ENCODE measurements at regions not wholly inside any gene's neighbourhood (a gene's known extent, or its start where the extent isn't known, plus 50 kb on each side); places are given as distances from the start of the nearest gene placed in this dataset.
"Not testable (repeated sequence)": the region's sequence is repeated elsewhere in the genome, so short reads cannot be mapped to it uniquely, and the experiment has no call there.

DNA sequence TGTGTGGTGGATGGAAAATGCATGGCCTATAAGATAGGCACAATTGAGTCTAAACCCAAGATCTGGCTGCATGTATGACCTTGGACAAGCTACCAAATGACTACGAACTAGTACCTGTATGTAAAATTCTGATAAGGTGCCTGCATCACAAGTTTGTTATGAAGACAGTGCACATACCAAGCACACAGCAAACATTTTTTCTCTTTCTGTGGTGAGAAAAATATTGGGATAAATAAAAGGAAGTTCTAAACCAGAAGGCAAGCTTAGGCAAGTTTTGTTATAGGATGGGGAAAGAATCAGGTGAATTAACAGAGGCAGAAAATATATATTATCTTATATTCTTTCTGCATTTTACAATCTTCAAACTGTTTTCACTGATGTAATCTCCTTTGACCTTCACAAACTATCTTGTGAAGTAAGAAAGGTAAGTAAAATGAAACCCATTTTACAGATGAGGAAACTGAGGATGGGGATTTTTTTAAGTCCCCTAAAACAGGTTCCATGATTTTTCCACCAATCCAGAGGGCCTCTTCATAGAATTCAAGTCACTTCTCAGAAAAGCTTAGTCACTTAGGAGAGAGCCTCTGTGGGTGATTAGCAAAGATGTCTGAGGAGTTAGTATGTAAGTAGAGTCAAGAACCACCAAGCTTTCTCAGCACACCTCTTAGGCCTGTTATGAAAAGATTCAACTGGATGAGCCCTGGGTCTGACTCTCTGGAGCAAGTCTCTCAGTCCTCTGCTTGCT, 132.0 kb upstream of the RAP1B start:
- no peak for DNase-seq (ENCODE audit: low read depth)

DNA sequence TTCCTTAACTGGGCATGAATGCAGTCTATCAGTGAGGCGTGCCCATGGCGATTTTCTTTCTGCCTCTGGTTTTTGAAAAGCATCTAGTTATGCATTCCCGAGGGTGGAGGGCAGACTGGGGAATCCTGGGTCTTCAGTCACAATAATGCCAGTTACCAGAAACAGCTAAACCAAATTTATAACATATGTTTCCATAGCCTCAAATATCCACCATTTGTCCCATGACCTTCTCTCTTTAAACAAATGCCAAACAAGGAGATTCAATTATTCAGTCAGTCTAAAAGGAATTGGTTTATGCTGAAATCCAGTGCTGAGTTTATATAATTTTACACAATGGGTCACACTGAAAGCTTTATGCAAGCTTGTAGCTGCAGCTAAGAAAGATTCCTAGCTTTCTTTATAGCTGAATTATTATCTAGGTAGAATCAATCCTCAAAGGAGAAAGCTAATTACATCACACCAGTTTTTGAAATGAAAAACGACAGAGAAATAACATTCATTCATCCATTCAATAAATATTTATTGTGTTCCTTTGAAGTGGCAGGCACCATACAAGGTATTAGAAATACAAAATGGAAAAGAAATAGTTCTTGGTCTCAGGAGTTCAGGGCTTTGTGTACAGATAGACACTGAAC, 131.3 kb upstream of the RAP1B start:
- DNase-seq (ENCODE audit: low read depth) = no peak

DNA sequence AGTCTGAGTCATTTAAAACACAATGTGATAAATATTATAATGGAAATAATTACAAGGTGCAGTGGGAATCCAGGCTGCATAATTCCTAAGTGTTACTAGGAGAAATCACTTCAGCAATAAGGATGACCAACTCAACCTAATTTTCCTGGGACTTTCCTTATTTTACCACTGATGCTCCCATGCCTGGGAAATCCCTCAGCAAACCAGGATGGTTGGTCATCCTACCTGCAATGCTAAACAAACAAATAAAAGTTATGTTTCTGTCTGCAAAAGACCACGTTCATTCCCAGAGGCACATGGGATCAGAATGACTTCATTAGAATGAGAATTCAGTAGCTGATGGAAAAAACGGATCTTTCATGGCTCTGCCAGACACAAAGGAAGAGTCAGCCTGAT, 130.8 kb upstream of the RAP1B start:
- DNase-seq (ENCODE audit: low read depth) = no peak

DNA sequence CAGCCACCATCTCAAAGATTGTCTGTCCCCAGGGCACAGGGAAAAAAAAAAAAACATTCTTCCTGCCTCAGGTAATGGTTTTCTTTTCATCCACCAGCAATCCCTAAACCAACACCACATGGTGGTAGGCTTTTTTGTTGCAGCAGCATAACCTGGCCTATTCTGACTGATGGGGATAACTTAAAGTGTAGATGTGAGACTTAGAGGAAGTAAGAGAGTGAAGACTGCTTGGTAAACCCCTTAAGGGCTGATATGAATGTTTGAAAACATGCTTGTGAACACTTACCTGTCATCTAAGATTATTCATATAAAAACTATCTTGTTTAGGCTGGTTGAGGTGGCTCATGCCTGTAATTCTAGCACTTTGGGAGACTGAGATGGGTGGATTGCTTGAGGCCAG, 130.2 kb upstream of the RAP1B start:
- no peak for DNase-seq (ENCODE audit: low read depth)

DNA sequence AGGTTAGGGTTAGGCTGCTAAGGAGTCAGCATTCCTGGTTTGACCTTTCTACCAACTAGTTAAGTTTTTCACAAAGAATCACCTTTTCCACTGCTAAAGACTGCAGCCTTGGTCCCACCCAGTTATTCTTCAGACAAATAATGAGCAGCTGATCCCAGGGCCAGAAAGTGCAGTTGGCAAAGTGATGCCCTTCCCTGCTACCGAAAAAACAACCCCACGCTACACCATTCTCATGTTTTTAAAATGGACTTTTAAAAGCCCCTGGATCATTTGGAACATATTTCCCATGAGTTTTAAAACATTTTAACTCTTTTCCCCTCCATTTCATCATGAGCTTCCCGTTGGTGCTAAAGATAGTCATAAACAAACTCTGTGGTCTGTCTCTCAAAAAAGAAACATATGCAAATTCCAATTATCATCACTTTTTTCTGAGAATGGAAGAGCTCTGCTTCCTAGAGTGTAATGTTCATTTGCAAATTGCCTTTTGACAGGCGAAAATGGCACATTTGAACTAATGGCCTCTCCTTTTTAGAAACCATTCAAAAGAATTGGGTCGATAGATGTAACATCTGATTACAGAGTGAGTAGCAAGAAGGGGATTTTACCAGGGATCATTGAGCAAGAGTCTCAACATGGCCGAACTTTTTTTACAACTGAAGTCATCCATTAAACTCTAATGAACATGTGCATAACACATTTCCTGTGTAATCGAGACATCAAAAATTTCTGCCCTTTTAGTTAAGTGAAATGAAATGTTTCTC, 129.3 kb upstream of the RAP1B start:
- no peak for DNase-seq (ENCODE audit: low read depth)

DNA sequence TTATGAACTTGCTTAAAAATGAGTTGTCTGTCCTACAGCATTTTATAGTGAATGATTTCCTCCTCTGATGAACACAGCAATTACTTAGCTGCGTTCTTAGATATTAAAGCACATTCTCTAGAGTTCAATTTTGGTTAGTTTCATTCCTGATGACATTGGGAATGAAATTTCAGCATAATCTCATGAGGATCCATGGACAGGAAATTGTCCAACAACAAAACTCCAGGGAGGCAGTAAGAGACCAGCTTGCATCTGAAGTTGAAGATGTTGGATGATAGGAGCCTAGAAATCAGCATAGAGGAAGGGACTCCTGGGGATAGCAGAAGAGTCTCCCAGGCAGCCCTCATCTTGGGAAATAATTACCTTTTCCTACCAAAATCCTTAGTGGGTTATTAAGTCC, 128.7 kb upstream of the RAP1B start:
- no peak for DNase-seq (ENCODE audit: low read depth)

DNA sequence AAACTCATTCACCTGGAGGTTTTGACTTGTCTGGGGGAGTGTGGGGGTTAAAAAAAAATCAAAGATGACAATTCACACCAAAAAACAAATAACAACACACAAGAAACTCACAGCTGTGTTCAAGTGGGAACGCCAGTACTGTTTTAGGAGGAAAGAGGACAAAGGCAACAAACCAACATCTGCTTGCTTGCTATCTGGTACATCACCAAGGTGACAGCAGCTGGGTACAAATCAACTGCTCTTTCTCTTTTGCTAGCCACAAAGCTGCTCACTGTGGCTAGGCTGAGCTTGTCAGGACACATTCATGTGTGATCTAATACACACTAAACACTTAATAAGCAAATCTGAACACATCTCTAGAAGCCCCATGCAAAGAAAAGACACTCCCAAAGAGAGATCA, 128.0 kb upstream of the RAP1B start:
- DNase-seq (ENCODE audit: low read depth) = no peak

DNA sequence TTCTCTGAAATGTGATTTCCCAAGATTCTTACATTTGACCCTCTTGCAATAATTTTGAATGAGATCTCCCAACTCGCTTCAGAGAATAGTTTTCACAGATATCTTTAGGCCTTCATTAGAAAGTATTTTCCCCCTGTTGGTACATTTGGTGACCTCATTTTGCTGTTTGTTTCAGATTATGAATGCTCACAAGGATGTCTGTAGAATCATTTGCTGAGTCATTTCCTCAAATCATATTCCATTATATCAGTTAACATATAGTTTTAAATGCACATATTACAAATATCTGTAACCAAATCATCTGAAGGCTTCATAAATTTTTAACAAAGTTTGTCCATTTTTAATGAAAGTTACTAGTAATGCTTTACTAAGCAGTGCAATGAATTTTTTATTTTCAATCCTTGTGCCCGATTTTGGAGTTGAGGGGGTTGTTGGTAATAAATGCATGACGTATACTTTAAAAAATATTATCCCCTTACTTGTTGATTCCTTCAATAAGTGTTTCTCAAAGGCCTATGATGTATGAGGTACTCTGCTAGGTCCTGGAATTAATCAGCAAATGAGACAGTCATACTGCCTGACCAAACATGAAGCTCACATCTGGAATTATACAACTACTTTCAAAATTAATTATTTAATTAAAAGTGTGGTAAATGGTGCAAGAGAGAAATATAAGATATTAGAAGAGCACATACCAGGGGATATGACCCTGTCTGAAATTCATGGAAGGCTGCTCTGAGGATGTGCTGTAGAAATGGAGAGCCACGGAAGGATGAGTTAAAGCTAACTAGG, 126.9 kb upstream of the RAP1B start:
- DNase-seq (ENCODE audit: low read depth) = no peak

DNA sequence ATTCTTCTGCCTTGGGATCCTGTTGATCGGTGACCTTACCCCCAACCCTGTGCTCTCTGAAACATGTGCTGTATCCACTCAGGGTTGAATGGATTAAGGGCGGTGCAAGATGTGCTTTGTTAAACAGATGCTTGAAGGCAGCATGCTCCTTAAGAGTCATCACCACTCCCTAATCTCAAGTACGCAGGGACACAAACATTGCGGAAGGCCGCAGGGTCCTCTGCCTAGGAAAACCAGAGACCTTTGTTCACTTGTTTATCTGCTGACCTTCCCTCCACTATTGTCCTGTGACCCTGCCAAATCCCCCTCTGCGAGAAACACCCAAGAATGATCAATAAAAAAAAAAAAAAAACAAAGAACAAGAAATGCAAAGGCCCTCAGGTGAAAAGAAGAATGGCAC, 126.1 kb upstream of the RAP1B start:
- DNase-seq (ENCODE audit: low read depth) = not testable (repeated sequence)

DNA sequence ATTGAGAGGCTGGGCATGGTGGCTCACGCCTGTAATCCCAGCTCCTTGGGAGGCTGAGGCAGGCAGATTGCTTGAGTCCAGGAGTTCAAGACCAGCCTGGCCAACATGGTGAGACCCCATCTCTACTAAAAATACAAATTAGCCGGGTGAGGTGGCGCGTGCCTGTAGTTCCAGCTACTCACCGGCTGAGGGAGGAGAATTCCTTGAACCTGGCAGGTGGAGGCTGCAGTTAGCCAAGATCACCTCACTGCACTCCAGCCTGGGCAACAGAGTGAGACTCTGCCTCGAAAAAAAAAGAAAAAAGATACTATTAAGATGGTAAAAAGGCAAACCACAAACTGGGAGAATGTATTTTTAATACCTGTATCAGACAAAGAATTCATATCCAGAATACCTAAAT, 124.2 kb upstream of the RAP1B start:
- not testable (repeated sequence) for DNase-seq (ENCODE audit: low read depth)

DNA sequence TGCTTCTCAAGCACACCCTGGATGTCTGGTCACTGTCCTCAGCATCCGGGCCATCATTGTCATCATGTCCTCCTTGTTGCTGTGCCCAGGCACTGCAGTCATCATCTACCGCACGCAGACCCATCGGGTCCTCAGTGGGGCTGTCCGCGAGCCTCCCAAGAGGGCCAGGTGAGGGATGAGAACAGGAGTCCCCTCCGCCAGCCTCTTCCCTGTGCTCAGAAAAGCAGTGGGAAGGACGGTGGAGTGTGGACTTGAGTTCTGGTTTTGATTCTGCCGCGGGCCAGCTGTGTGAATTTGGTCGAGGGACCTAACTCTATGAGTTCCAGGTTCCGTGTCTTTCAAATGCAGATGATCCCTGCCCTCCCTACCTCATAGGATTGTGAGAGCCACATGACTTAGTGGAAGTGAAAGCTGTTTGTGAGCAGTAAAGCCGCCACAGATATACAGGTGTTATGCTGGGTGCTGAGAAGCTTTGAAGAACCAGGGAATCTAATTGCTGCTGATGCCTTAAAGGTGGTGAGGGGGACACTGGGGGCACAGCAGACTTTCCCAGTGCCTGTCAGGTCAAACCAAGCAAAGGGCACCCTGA, 122.9 kb upstream of the RAP1B start:
- no peak for DNase-seq (ENCODE audit: low read depth)

DNA sequence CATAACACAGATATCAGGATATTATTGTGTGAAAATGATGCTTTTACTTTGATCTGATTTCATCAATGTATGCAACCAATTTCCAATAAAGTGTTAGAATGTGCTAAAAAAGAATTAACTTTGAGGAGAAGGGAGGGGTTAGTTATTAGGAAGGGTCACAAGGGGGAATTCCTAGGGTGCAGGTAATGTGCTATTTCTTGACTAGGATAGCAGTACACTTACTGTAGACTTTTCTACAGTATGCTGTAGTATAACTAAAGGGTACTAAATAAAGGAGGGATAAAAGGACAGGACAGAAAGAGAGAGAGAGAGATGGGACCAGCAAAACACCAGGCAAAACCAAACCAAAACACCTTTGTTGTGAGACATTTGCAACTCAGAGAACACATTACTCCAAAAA, 121.4 kb upstream of the RAP1B start:
- DNase-seq (ENCODE audit: low read depth) = no peak

DNA sequence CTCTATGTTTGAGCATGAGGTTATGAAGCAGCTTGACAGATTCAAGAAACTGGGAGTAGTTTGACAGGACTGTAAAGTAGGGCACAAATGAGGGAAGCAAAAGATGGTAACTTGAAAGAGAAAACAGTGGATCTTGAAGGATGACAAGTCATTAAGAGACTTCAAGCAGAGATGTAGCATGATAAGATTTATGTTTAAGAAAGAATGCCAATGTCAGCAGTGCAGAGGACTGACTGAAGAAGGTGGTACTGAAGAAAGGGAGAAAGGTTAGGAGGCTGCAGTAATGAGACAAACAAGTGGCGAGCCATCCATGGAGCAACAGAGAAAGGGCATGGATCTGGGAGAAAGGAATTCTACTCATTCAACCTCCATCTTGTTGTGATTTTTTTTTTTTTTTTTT, 120.2 kb upstream of the RAP1B start:
- no peak for DNase-seq (ENCODE audit: low read depth)

DNA sequence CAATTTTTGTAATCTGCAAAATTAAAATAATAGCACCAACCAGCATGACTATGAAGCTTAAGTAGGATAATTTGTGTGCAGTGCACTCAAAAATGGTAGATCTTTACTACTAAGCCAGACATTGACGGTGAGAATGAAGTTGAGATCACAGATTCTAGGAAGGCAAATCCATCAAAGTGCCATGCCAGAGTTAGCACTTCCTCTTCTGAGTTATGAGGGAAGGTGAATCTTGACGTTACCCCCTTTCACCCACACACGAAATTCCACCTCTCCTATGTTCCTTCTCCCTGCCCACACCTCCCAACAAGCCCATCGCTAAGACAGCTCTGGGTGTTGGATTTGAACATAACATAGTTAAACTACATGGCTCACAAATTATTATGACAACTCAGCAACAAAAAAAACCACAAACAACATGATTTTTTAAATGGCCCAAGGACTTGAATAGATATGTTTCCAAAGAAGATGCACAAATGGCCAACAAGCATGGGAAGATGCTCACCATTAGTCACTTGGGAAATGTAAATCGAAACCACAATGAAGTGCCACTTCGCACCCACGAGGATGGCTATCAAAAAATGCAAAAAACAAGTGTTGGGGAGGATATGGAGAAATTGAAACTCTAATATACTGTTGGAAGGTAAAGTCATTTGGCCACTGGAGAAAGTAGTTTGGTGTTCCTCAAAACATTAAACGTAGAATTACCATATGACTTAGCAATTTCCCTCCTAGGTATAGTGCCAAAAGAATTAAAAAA, 119.3 kb upstream of the RAP1B start:
- DNase-seq (ENCODE audit: low read depth) = no peak

DNA sequence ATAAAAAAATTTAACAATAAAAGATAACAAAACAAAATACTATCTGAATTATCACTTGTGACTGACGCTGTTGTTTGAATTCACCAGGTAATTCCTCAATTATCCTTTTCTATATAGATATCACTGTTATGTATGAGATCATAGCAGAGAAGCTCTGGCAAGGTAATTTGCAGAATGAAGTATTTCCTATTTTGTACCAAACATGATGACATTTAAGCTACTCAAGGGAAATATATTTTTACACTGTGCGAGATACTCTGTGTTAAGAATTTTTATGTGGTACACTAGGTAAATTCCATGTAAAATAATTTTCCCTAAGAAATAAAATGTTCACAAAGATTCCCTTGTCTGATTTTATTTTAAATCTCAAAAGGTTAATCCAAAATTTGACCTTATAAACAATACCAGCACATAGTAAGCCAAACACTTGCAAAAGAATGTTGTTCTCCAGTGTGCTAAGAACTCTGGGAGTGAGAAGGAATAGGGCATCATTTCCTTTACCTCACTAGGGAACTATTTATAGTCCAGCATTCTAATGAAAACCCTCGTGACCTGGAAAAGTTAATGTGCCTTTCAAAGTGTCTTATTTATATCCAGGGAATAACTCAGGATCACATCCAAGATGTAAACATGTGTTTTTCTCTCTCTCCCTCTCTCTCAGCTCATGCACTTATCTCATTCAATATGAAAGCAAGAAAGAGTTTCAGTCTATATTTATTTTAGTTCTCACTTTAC, 115.2 kb upstream of the RAP1B start:
- DNase-seq (ENCODE audit: low read depth) = peak; percentile 35

DNA sequence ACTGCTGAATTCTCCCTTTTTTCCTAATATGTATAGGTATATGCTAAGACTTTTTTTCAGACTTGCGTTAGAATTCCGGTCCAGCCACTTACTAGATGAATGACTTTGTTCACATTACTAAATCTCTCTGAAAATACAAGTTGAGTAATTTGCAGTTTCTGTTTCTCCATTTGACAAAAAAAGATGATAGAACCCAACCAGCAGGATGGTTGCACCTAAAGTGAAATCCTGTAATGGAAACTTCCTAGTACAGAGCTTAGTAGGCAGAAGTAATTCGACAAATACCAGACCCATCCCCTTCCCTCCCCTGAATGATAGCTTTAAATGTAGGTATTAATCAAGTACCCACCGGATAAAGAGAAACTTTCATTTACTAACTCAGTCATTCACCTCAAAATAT, 113.6 kb upstream of the RAP1B start:
- no peak for DNase-seq (ENCODE audit: low read depth)

DNA sequence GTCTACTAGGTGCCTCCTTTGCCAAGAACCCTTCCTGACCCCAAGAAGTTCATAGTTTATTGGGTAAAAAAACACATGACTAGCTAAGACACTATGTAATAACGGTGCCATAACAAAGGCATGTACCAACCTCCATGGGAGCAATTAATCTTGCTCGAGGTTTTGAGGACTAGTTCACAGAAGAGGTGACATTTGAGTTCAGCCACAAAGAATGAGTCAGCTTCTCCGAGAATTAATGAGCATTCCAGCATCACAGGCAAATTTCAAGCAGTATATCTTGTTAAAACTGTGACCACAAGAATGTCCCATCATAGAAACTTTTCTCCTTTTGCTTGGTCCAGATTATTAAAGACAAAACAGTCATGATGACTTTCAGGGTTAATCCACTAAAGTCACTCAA, 113.0 kb upstream of the RAP1B start:
- DNase-seq (ENCODE audit: low read depth) = no peak

DNA sequence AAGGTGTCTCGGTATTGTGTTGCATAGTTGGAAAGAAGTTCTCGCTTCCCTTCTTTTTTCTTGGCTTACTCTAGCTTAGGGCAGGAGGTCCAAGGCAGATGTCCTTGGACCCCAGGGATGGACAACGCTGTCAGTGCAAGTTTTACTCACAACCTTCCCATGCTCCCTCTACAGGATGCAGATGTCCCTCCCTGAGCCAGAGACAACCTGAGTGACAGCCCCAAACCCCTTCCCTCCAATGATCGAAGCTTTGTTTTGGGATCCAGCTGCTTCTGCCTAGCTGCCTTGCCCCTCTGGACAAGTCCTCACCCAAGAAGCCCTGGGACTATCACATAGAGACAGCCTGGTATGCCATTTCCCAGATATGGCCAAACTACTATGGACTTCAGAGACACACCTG, 112.0 kb upstream of the RAP1B start:
- DNase-seq (ENCODE audit: low read depth) = no peak

DNA sequence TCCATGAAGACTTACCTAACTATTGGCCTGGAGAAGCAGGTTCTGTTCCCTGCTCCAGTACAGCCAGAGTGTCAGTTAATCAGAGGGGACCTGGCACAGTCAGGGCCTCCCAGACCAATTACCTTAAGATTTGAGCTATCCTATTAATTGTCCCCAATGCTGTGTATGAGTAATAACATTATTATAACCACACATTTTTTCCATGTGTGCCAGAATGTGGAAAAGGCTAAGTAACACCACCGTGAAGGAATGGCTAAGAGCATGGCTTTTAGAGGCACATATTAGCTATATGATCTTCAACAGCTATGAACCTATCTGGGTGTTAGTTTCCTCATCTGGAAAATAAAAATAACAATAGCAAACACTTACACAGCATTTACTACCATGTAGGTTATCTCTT, 111.1 kb upstream of the RAP1B start:
- DNase-seq (ENCODE audit: low read depth) = no peak

DNA sequence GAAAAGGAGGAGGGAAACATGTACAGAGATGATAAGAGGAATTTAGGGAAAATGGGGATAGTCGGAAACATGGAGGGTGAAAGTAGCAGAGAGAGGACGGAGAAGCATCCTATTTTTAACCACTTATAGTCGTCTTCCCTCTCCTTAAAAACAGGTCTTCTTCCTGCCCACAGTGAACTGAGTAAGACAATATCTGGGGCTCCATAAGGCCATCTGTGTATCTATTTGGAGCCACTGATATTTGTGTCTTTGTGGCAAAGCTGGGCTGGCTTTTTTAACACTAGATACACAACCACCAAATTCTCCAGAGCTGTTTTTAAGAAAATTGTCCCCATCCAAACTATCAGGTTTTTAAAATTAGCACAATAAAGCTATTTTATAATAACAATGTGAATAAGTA, 109.5 kb upstream of the RAP1B start:
- DNase-seq (ENCODE audit: low read depth) = no peak

All from forelimb muscle (tissue), 1 donor.